GM21825 (cell line): ENCODE measurements at regions not wholly inside any gene's neighbourhood (a gene's known extent, or its start where the extent isn't known, plus 50 kb on each side); places are given as distances from the start of the nearest gene placed in this dataset.

Source experiments
- ATAC-seq: cut with Tn5 transposase; IDR thresholded peaks from one replicate; pipeline ENCODE4 v1.9.1; 2021; ENCODE audit warnings: mild to moderate bottlenecking, moderate library complexity; ENCODE audit not compliant: unreplicated experiment

DNA sequence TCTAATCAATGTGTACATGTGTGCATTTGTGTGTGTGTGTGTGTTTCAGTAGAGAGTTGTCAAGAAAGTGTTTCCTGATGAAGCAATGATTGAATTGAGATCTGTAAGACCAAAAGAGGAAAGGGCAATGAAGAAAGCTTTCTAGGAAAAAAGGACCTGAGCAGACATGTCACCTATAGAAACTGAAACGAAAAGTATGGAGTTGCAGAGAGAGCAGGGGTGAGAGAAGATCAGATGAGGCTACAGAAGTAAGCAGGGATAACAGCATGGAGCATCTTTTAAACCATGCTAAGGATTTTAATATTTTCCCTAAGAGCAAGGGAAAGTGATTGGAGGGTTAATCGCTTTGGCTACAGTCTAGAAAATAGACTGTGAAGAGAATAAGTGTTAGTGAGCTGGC, 1459.4 kb upstream of the TENM4 start:
- peak; percentile 57 for ATAC-seq

- ATAC-seq, result no peak
These were observed 1458.6 kb upstream of the TENM4 start for GRCh38 chr11:80899381-80899780.

DNA sequence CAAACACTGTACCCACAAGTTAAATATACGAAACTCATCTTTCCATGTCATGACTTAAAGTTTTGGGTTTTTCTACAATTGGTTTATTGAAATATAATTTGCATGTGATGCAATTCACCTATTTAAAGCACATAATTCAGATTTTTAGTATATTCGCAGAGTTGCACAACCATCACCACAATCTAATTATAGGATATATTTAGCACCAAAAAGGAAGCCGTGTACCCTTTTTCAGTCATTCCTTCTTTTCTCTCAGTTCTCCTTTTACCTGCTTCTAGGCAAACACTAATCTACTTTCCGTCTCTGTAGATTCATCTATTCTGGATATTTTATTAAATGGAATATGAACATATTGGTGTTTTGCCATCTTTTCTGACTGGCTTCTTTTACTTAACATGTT, 1458.1 kb upstream of the TENM4 start:
- ATAC-seq, result no peak

GRCh38 chr11:80886684-80887083, 1445.9 kb upstream of the TENM4 start:
- no peak for ATAC-seq

DNA sequence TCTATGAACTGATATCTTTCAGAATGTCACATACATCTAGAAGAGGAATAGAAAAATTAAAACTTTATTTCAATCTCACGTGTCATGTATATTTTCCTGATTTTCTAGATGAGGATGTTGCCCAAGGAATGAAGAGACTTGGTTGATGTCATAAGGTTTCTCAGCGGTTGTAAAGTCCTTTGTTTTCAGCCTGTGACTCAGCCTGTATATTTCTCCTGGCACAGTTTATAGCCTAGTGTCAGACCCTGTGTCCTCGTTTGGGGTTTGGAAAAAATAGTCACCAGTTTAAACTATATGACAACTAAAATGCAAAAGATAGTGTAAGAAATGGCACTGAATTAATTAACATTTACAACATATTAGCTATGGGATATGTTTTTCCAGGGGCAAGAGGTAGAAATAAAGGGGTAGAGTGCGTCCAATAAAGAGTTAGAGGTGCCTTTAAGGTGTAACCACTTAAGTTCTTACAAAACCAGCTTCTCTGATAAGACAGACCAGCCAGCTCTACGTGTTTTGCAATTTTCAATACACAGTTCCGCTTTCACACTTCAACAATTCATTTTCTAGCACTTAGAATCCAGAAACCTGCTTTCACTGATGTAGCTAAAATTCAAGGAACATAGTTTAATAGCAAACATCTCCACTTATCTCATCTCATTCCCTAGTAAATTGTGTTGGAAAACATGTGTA, 1432.6 kb upstream of the TENM4 start:
- no peak for ATAC-seq

GRCh38 chr11:80872116-80872728, 1431.4 kb upstream of the TENM4 start:
- ATAC-seq, result no peak

- ATAC-seq, result no peak
These were observed 1428.0 kb upstream of the TENM4 start for GRCh38 chr11:80868831-80869230.

- ATAC-seq, result no peak
These were observed 1421.2 kb upstream of the TENM4 start for GRCh38 chr11:80862011-80862410.

GRCh38 chr11:80861193-80861592, 1420.4 kb upstream of the TENM4 start:
- ATAC-seq, result no peak

- ATAC-seq, result no peak
These were observed 1419.8 kb upstream of the TENM4 start for GRCh38 chr11:80860632-80861031.

GRCh38 chr11:80856066-80856465, 1415.2 kb upstream of the TENM4 start:
- ATAC-seq, result no peak

DNA sequence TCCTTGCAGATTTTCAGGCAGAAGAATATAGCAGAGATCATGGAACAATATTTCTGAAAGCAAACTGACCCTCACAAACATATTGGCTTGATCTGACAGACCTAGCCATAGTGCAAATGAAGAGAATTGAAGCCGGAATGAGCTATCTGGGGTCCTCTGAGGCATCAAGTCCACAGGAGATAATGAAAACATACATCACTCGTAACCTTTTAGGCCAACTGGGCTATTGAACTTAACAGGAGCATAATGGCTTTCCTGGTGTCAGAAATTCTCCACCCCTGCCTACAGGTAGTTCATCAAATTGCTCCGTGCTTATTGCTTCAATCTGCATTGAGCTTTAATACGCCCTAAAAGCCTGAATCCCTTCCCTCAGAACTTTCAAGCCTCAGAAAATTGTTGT, 1414.6 kb upstream of the TENM4 start:
- no peak for ATAC-seq

- peak; percentile 54 for ATAC-seq
These were observed 1408.4 kb upstream of the TENM4 start for GRCh38 chr11:80849253-80849652.

GRCh38 chr11:80846979-80847378, 1406.1 kb upstream of the TENM4 start:
- peak; percentile 95 for ATAC-seq

GRCh38 chr11:80846442-80846841, 1405.6 kb upstream of the TENM4 start:
- ATAC-seq, result no peak

- ATAC-seq, result no peak
These were observed 1403.4 kb upstream of the TENM4 start for GRCh38 chr11:80844110-80844819.

DNA sequence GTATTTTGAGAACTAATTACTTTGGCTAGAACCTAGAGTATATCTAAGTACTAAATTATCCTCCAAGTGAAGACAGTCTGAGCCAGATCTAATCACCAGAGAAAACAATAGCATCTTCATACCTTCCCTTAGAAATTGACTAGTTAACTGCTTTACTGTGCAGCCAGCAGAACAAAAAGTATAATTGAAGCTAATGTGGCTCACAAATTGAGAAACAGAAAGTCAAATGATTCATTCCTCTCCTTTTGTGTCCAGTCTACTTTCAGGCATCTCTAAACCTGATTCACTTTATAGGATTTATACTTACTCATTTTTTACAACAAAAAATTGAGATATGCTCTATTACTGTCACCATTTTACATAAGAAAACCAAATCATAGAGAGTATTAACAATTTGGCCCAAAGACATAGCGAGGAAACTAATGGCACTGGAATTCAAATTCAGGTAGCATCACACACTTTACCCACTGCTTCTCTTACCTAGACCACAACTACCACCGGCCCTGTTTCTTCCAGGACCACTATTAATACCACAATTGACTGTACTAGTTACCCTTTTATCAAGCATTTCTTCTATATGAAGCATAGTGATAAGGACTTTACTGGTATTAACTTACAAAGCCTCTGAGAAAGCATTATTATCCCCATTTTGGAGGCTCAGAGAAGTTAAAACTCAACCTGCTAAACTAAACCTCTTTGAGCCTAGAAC, 1402.6 kb upstream of the TENM4 start:
- ATAC-seq, result peak; percentile 39

DNA sequence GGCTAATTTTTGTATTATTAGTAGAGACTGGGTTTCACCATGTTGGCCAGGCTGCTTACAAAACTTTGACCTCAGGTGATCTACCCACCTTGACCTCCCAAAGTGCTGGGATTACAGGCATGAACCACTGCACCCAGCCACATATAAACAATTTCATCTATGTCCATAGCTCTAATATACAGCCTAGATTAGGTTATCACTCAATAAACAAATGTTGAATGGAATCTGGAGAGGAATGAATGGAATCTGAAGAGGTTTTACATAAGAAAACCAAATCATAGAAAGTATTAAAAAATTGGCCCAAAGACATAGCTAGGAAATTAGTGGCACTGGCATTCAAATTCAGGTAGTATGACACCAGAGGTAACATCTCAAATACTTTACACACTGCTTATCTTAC, 1401.4 kb upstream of the TENM4 start:
- ATAC-seq, result no peak

- ATAC-seq, result no peak
These were observed 1400.8 kb upstream of the TENM4 start for GRCh38 chr11:80841675-80842074.

GRCh38 chr11:80838153-80838552, 1397.3 kb upstream of the TENM4 start:
- peak; percentile 89 for ATAC-seq

- ATAC-seq, result no peak
These were observed 1396.2 kb upstream of the TENM4 start for GRCh38 chr11:80837051-80837450.

- no peak for ATAC-seq
These were observed 1390.5 kb upstream of the TENM4 start for GRCh38 chr11:80831374-80831773.
